B cell (primary cell): ENCODE measurements at regions not wholly inside any gene's neighbourhood (a gene's known extent, or its start where the extent isn't known, plus 50 kb on each side); places are given as distances from the start of the nearest gene placed in this dataset.

ENCODE experiments used
- ATAC-seq: fragments of 200-7000 bp; cut with Tn5 transposase; one replicate; pipeline ENCODE4 v1.10.0; 2021; ENCODE audit warnings: low read depth, mild to moderate bottlenecking, moderate number of reproducible peaks, moderate library complexity
- CTCF ChIA-PET: fragments of 350-600 bp; sonication (Branson Sonifier 250); formaldehyde crosslinking; loops from one replicate; lab custom pipeline; 2021; ENCODE audit warnings: antibody characterized with exemption, inconsistent platforms; lab: Charles Lee
- POLR2A ChIA-PET: fragments of 350-600 bp; sonication (Branson Sonifier 250); formaldehyde crosslinking; loops from one replicate; lab custom pipeline; 2021; ENCODE audit warnings: antibody characterized with exemption; lab: Charles Lee
- DNase-seq: peaks from one replicate; pipeline ENCODE4 v3.0.0; 2013
- H2AFZ ChIP-seq: 2 replicates; pipeline ENCODE4 v1.6.1; 2012; ENCODE audit warnings: mild to moderate bottlenecking, low read depth, low read length; ENCODE audit not compliant: insufficient read depth, poor library complexity, severe bottlenecking
- H3K27ac ChIP-seq, 2 donors: 1 replicate in 1 of 2; 2 replicates in 1 of 2; pipeline ENCODE4 v1.5.1; 2012 to 2013; ENCODE audit warnings: low read length in 2 of 2, mild to moderate bottlenecking in 2 of 2, moderate library complexity in 1 of 2
- H3K27me3 ChIP-seq, 4 experiments: fragments of 200-600 bp in 1 of 4; sonication (generic) in 1 of 4; replicated peaks in 1 of 4; 1 replicate in 2 of 4; 2 replicates in 2 of 4; pipeline versions ENCODE4 v1.6.1 to v1.7.0; 2013 to 2016; ENCODE audit warnings: low read length in 3 of 4, mild to moderate bottlenecking in 2 of 4, mixed read lengths in 1 of 4, moderate library complexity in 1 of 4; ENCODE audit not compliant: insufficient read depth in 4 of 4, control insufficient read depth in 3 of 4; ENCODE audit errors: control extremely low read depth in 1 of 4
- H3K36me3 ChIP-seq, 2 experiments: replicated peaks in 1 of 2; 1 replicate in 1 of 2; 2 replicates in 1 of 2; pipeline versions ENCODE4 v1.6.1 to v1.7.1; 2013; ENCODE audit warnings: low read length in 1 of 2; ENCODE audit not compliant: insufficient read depth in 2 of 2, control insufficient read depth in 1 of 2; ENCODE audit errors: control extremely low read depth in 1 of 2, extremely low read depth in 1 of 2
- H3K4me1 ChIP-seq, 2 donors: fragments of 200-600 bp in 1 of 2; sonication (generic) in 1 of 2; 1 replicate in 1 of 2; 2 replicates in 1 of 2; pipeline versions ENCODE4 v1.5.1 to v1.6.1; 2013 to 2017; ENCODE audit warnings: low read length in 2 of 2; ENCODE audit not compliant: control insufficient read depth in 2 of 2, insufficient read depth in 2 of 2
- H3K4me2 ChIP-seq: replicated peaks from 2 replicates; pipeline ENCODE3; 2012; ENCODE audit warnings: mild to moderate bottlenecking, low read depth, low read length; ENCODE audit not compliant: poor library complexity, severe bottlenecking
- H3K4me3 ChIP-seq, 5 experiments: fragments of 200-600 bp in 1 of 5; sonication (generic) in 1 of 5; 1 replicate in 3 of 5; 2 replicates in 2 of 5; pipeline versions ENCODE4 v1.5.1 to v1.7.0; 2011 to 2016; ENCODE audit warnings: low read length in 4 of 5, mild to moderate bottlenecking in 4 of 5, low read depth in 2 of 5, control low read depth in 1 of 5, moderate library complexity in 1 of 5; ENCODE audit not compliant: insufficient read depth in 1 of 5; ENCODE audit errors: control extremely low read depth in 1 of 5, extremely low read depth in 1 of 5
- H3K79me2 ChIP-seq: fragments of 200-600 bp; sonication (generic); one replicate; pipeline ENCODE4 v1.6.0; 2016; ENCODE audit warnings: low read length; ENCODE audit not compliant: control insufficient read depth, insufficient read depth
- H3K9ac ChIP-seq: fragments of 200-600 bp; sonication (generic); 2 replicates; pipeline ENCODE4 v1.6.1; 2017; ENCODE audit warnings: mild to moderate bottlenecking, low read length, moderate library complexity
- H3K9me3 ChIP-seq, 3 donors: one replicate each; pipeline versions ENCODE4 v1.6.1 to v1.7.1; 2013; ENCODE audit warnings: low read length in 2 of 3; ENCODE audit not compliant: control insufficient read depth in 2 of 3, insufficient read depth in 1 of 3; ENCODE audit errors: control extremely low read depth in 1 of 3
- H4K20me1 ChIP-seq: 2 replicates; pipeline ENCODE4 v1.6.0; 2012; ENCODE audit warnings: mild to moderate bottlenecking, low read length; ENCODE audit not compliant: insufficient read depth, control insufficient read depth, poor library complexity, severe bottlenecking
- H3K27ac Mint-ChIP-seq: one replicate; pipeline ENCODE4 v1.8.0; 2021; ENCODE audit warnings: mixed read lengths
- H3K27me3 Mint-ChIP-seq: one replicate; pipeline ENCODE4 v1.8.0; 2021; ENCODE audit warnings: mixed read lengths
- H3K4me1 Mint-ChIP-seq: one replicate; pipeline ENCODE4 v1.8.0; 2021; ENCODE audit warnings: mixed read lengths
- H3K4me3 Mint-ChIP-seq: one replicate; pipeline ENCODE4 v1.8.0; 2021; ENCODE audit warnings: mixed read lengths
- H3K9me3 Mint-ChIP-seq: one replicate; pipeline ENCODE4 v1.8.0; 2022; ENCODE audit warnings: mixed read lengths; ENCODE audit not compliant: insufficient read depth
- CTCF ChIP-seq: fragments of 200-600 bp; IDR thresholded peaks from one replicate; pipeline ENCODE4 v1.8.0; 2022; ENCODE audit warnings: antibody characterized with exemption, mild to moderate bottlenecking
- EZH2 ChIP-seq: IDR thresholded peaks from 2 replicates; pipeline ENCODE4 v1.6.1; 2012; ENCODE audit warnings: borderline replicate concordance, low read depth, mild to moderate bottlenecking, moderate library complexity, low read length; ENCODE audit not compliant: insufficient read depth, poor library complexity, severe bottlenecking
- WGBS: methylation state at CpG from one replicate; pipeline ENCODE4 v1.1.5; 2013; ENCODE audit warnings: missing lambda C conversion rate; ENCODE audit not compliant: insufficient coverage; 5-methylcytosine and 5-hydroxymethylcytosine counted together
- intact Hi-C: fragments of 100-400 bp; cut with micrococcal nuclease; formaldehyde crosslinking; loops from one replicate; pipeline ENCODE4 v1.10.0; 2022

GRCh38 chr7:10724449-10724848 is 249.2 kb upstream of the PHF14 start:
- ChIA-PET POLR2A (no interaction called here), CTCF (no interaction called here)
- no peaks in the 10 kb centered on the region for H3K36me3 ChIP-seq
- no peak overlapping the region for H3K9ac ChIP-seq
- no peaks in the 10 kb centered on the region for H4K20me1 ChIP-seq
- intact Hi-C loops: no loop called here
- no peak for ATAC-seq
- no peak overlapping the region for H3K27ac Mint-ChIP-seq
- TF ChIP-seq CTCF (no peak), EZH2 (no peak)
- H3K4me1 ChIP-seq: no peaks in the 10 kb centered on the region
- no peak overlapping the region for H3K4me3 ChIP-seq
- WGBS: no CpG with 5 or more reads among the region's 1 CpG
- peaks cover 4% of the 10 kb centered on the region for H3K27me3 Mint-ChIP-seq
- H3K79me2 ChIP-seq: no peaks in the 10 kb centered on the region
- no peak overlapping the region for H3K27ac ChIP-seq
- no peaks in the 10 kb centered on the region for H3K27me3 ChIP-seq
- H3K4me3 Mint-ChIP-seq: no peak overlapping the region
- no peak for DNase-seq
- H3K4me1 Mint-ChIP-seq: no peaks in the 10 kb centered on the region
- H2AFZ ChIP-seq: no peak overlapping the region
- H3K9me3 ChIP-seq: no peaks in the 10 kb centered on the region
- no peak overlapping the region for H3K4me2 ChIP-seq
- no peaks in the 10 kb centered on the region for H3K9me3 Mint-ChIP-seq

GRCh38 chr7:10727636-10728035 is 246.0 kb upstream of the PHF14 start:
- Histone ChIP-seq H3K9me3 (no peaks in the 10 kb centered on the region), H3K79me2 (no peaks in the 10 kb centered on the region), H3K27ac (no peak overlapping the region), H3K4me3 (no peak overlapping the region), H3K9ac (no peak overlapping the region), H4K20me1 (no peaks in the 10 kb centered on the region), H3K4me2 (no peak overlapping the region), H2AFZ (no peak overlapping the region), H3K27me3 (no peaks in the 10 kb centered on the region), H3K4me1 (no peaks in the 10 kb centered on the region), H3K36me3 (no peaks in the 10 kb centered on the region)
- whole genome bisulfite sequencing: 90% methylated on average over 4 of the region's 5 CpGs
- TF ChIP-seq CTCF (no peak), EZH2 (no peak)
- ChIA-PET CTCF (no interaction called here), POLR2A (no interaction called here)
- DNase-seq: no peak
- intact Hi-C loops: no loop called here
- no peaks in the 10 kb centered on the region for H3K9me3 Mint-ChIP-seq
- no peak overlapping the region for H3K27ac Mint-ChIP-seq
- ATAC-seq: no peak
- H3K4me3 Mint-ChIP-seq: no peak overlapping the region
- H3K4me1 Mint-ChIP-seq: no peaks in the 10 kb centered on the region
- H3K27me3 Mint-ChIP-seq: peaks cover 4% of the 10 kb centered on the region
